A673 (cell line): ENCODE measurements at regions not wholly inside any gene's neighbourhood (a gene's known extent, or its start where the extent isn't known, plus 50 kb on each side); places are given as distances from the start of the nearest gene placed in this dataset.
"Not testable (repeated sequence)": the region's sequence is repeated elsewhere in the genome, so short reads cannot be mapped to it uniquely, and the experiment has no call there.

Experiments
- BruUV-seq: library from RNA; stranded (reverse); fragments of 400-500 nt; replicated peaks from 2 replicates; lab custom pipeline; 2021; lab: Mats Ljungman, UMichigan
- CTCF ChIA-PET: fragments of 300-600 bp; sonication (Branson Sonifier 250); formaldehyde crosslinking; loops from one replicate; lab custom pipeline; 2022; ENCODE audit warnings: antibody characterized with exemption; lab: Charles Lee
- POLR2A ChIA-PET: fragments of 300-600 bp; sonication (Branson Sonifier 250); formaldehyde crosslinking; loops from one replicate; lab custom pipeline; 2022; ENCODE audit warnings: antibody characterized with exemption; ENCODE audit not compliant: low non-redundant PET; lab: Charles Lee
- DNase-seq: peaks from one replicate; pipeline ENCODE4 v3.0.0-alpha.2; 2015; ENCODE audit warnings: low spot score
- H3K27ac ChIP-seq: fragments of 200-600 bp; sonication (generic); 2 replicates; pipeline ENCODE4 v1.5.1; 2016; ENCODE audit warnings: mixed run types, low read depth, mild to moderate bottlenecking, mixed read lengths, antibody characterized with exemption, low read length; ENCODE audit not compliant: poor library complexity, severe bottlenecking
- H3K27me3 ChIP-seq: fragments of 200-600 bp; sonication (generic); replicated peaks from 2 replicates; pipeline ENCODE4 v1.6.1; 2017; ENCODE audit warnings: mixed run types, low read depth, mild to moderate bottlenecking, mixed read lengths, antibody characterized with exemption, low read length; ENCODE audit not compliant: insufficient read depth, poor library complexity
- H3K36me3 ChIP-seq: fragments of 200-600 bp; sonication (generic); 2 replicates; pipeline ENCODE4 v1.6.1; 2016; ENCODE audit warnings: mixed run types, mild to moderate bottlenecking, mixed read lengths, antibody characterized with exemption, low read length; ENCODE audit not compliant: insufficient read depth, poor library complexity, severe bottlenecking
- H3K4me1 ChIP-seq: fragments of 200-600 bp; sonication (generic); 2 replicates; pipeline ENCODE4 v1.6.1; 2017; ENCODE audit warnings: mixed run types, mild to moderate bottlenecking, mixed read lengths, antibody characterized with exemption, low read length; ENCODE audit not compliant: insufficient read depth, poor library complexity, severe bottlenecking
- H3K4me3 ChIP-seq: fragments of 200-600 bp; sonication (generic); 2 replicates; pipeline ENCODE4 v1.5.1; 2016; ENCODE audit warnings: low read depth, mixed run types, mild to moderate bottlenecking, mixed read lengths, low read length; ENCODE audit not compliant: poor library complexity, severe bottlenecking
- H3K9me3 ChIP-seq: fragments of 200-600 bp; sonication (generic); 2 replicates; pipeline ENCODE4 v1.6.1; 2016; ENCODE audit warnings: mixed run types, low read depth, mild to moderate bottlenecking, mixed read lengths, antibody characterized with exemption, low read length; ENCODE audit not compliant: poor library complexity, severe bottlenecking
- CTCF ChIP-seq: fragments of 300-800, 200-600 bp; sonication (generic); conservative IDR thresholded peaks from 2 replicates; pipeline ENCODE4 v1.5.1; 2017; ENCODE audit warnings: low read depth, mild to moderate bottlenecking, antibody characterized with exemption, low read length, moderate library complexity, mixed read lengths
- EZH2 ChIP-seq: fragments of 200-600 bp; sonication (generic); IDR thresholded peaks from 2 replicates; pipeline ENCODE4 v1.6.1; 2017; ENCODE audit warnings: borderline replicate concordance, low read depth, mild to moderate bottlenecking, mixed read lengths, antibody characterized with exemption, low read length; ENCODE audit not compliant: poor library complexity, severe bottlenecking
- intact Hi-C: fragments of 100-400 bp; cut with micrococcal nuclease; formaldehyde crosslinking; loops from one replicate; pipeline ENCODE4 v1.10.0; 2022; ENCODE audit not compliant: unreplicated experiment

- TF ChIP-seq CTCF: no peak
- TF ChIP-seq EZH2: no peak
- Histone ChIP-seq H3K27me3 (no peaks in the 10 kb centered on the region), H3K9me3 (no peaks in the 10 kb centered on the region), H3K4me1 (no peaks in the 10 kb centered on the region), H3K36me3 (no peaks in the 10 kb centered on the region), H3K27ac (no peak overlapping the region), H3K4me3 (no peak overlapping the region)
- no TSS peak for BruUV-seq
- POLR2A ChIA-PET: no interaction called here
- CTCF ChIA-PET: no interaction called here
- intact Hi-C loops: no loop called here
- no peak for DNase-seq
Observed at GRCh38 chr6:19395316-19395715, 441.9 kb upstream of the ID4 start.

GRCh38 chr6:19399406-19399805 lies 437.8 kb upstream of the ID4 start:
- no TSS peak for BruUV-seq
- H3K36me3 ChIP-seq: no peaks in the 10 kb centered on the region
- H3K4me1 ChIP-seq: no peaks in the 10 kb centered on the region
- H3K4me3 ChIP-seq: no peak overlapping the region
- intact Hi-C loops: no loop called here
- peaks cover 3% of the 10 kb centered on the region for H3K9me3 ChIP-seq
- CTCF ChIA-PET: no interaction called here
- H3K27me3 ChIP-seq: no peaks in the 10 kb centered on the region
- no peak overlapping the region for H3K27ac ChIP-seq
- TF ChIP-seq EZH2 (no peak), CTCF (no peak)
- POLR2A ChIA-PET: no interaction called here
- DNase-seq: peak; percentile 58

- DNase-seq, H3K4me1 ChIP-seq, BruUV-seq, CTCF ChIA-PET, H3K27ac ChIP-seq, POLR2A ChIA-PET, H3K27me3 ChIP-seq, H3K36me3 ChIP-seq, H3K4me3 ChIP-seq, intact Hi-C loops: not testable (repeated sequence)
- peaks cover 16% of the 10 kb centered on the region for H3K9me3 ChIP-seq
Observed at GRCh38 chr6:19404884-19405283, 432.3 kb upstream of the ID4 start.

GRCh38 chr6:19408331-19408730 lies 428.8 kb upstream of the ID4 start:
- ChIA-PET POLR2A (no interaction called here), CTCF (no interaction called here)
- peaks cover 7% of the 10 kb centered on the region for H3K4me1 ChIP-seq
- DNase-seq: no peak
- no peak overlapping the region for H3K27ac ChIP-seq
- H3K9me3 ChIP-seq: peaks cover 16% of the 10 kb centered on the region
- intact Hi-C loops: no loop called here
- H3K4me3 ChIP-seq: no peak overlapping the region
- TF ChIP-seq CTCF: no peak
- no peak for TF ChIP-seq EZH2
- H3K27me3 ChIP-seq: peaks cover 8% of the 10 kb centered on the region
- no peaks in the 10 kb centered on the region for H3K36me3 ChIP-seq
- BruUV-seq: no TSS peak
